HEK293 (cell line): ENCODE measurements at regions not wholly inside any gene's neighbourhood (a gene's known extent, or its start where the extent isn't known, plus 50 kb on each side); places are given as distances from the start of the nearest gene placed in this dataset.

Experiments
- CTCF ChIA-PET: fragments of 350-600 bp; formaldehyde crosslinking; extraction: SDS; loops from one replicate; lab custom pipeline; 2021; ENCODE audit warnings: antibody characterized with exemption; lab: Yijun Ruan, JAX
- POLR2A ChIA-PET: fragments of 300-600 bp; formaldehyde crosslinking; extraction: SDS; loops from one replicate; lab custom pipeline; 2020; ENCODE audit warnings: antibody characterized with exemption, inconsistent platforms; lab: Yijun Ruan, JAX
- H3K27ac ChIP-seq: fragments of 200-500 bp; sonication (Bioruptor generic); 2 replicates; pipeline ENCODE4 v1.5.1; 2014; ENCODE audit warnings: low read depth, low read length, control low read depth, inconsistent platforms; ENCODE audit errors: extremely low read depth
- H3K36me3 ChIP-seq, 2 experiments: fragments of 200-500 bp in 1 of 2; sonication (Bioruptor generic) in 1 of 2; 1 replicate in 1 of 2; 2 replicates in 1 of 2; pipeline ENCODE4 v1.5.1; 2014 to 2017; ENCODE audit warnings: inconsistent platforms in 2 of 2, low read length in 2 of 2; ENCODE audit not compliant: control insufficient read depth in 2 of 2, insufficient read depth in 1 of 2
- H3K4me1 ChIP-seq: fragments of 200-500 bp; sonication (Bioruptor generic); 2 replicates; pipeline ENCODE4 v1.5.1; 2014; ENCODE audit warnings: mild to moderate bottlenecking, low read length, inconsistent platforms; ENCODE audit not compliant: control insufficient read depth, insufficient read depth
- H3K4me3 ChIP-seq: 2 replicates; pipeline ENCODE4 v1.5.1; 2011; ENCODE audit warnings: low read depth, mild to moderate bottlenecking, control low read depth, low read length, moderate library complexity
- H3K9me3 ChIP-seq: fragments of 200-500 bp; sonication (Bioruptor generic); 2 replicates; pipeline ENCODE4 v1.5.1; 2014; ENCODE audit warnings: low read depth, low read length, inconsistent platforms; ENCODE audit not compliant: control insufficient read depth, insufficient read depth
- BCL11A ChIP-seq: fragments of 450-650 bp; formaldehyde crosslinking; IDR thresholded peaks from 2 replicates; pipeline ENCODE4 v1.5.1; 2016; ENCODE audit warnings: low read depth, missing biosample characterization, missing genetic modification characterization
- IKZF3 ChIP-seq: fragments of 450-650 bp; IDR thresholded peaks from 2 replicates; pipeline ENCODE4 v1.5.0; 2018; ENCODE audit warnings: missing biosample characterization, mild to moderate bottlenecking, missing genetic modification characterization, moderate library complexity
- KLF1 ChIP-seq: fragments of 450-650 bp; formaldehyde crosslinking; IDR thresholded peaks from 2 replicates; pipeline ENCODE4 v1.5.1; 2016; ENCODE audit warnings: missing biosample characterization, missing genetic modification characterization
- MEIS1 ChIP-seq: sonication (generic); formaldehyde crosslinking; IDR thresholded peaks from 2 replicates; pipeline ENCODE4 v1.8.1; 2022; ENCODE audit warnings: missing genetic modification reagents, mild to moderate bottlenecking, borderline replicate concordance
- OSR2 ChIP-seq: fragments of 450-650 bp; formaldehyde crosslinking; IDR thresholded peaks from 2 replicates; pipeline ENCODE4 v1.5.1; 2016; ENCODE audit warnings: missing biosample characterization, missing genetic modification characterization
- RBAK ChIP-seq: fragments of 450-650 bp; formaldehyde crosslinking; IDR thresholded peaks from 2 replicates; pipeline ENCODE4 v1.5.1; 2016; ENCODE audit warnings: missing biosample characterization, missing genetic modification characterization
- REPIN1 ChIP-seq: fragments of 450-650 bp; formaldehyde crosslinking; IDR thresholded peaks from 2 replicates; pipeline ENCODE4 v1.5.1; 2017; ENCODE audit warnings: missing biosample characterization, missing genetic modification characterization, low read depth
- SALL2 ChIP-seq: fragments of 450-650 bp; formaldehyde crosslinking; IDR thresholded peaks from 2 replicates; pipeline ENCODE4 v1.5.0; 2017; ENCODE audit warnings: missing biosample characterization, mild to moderate bottlenecking, missing genetic modification characterization, borderline replicate concordance
- TRIM28 ChIP-seq: IDR thresholded peaks from 2 replicates; pipeline ENCODE4 v1.6.1; 2011; ENCODE audit warnings: low read length, control low read depth, borderline replicate concordance
- YY1 ChIP-seq: fragments of 450-650 bp; formaldehyde crosslinking; IDR thresholded peaks from 2 replicates; pipeline ENCODE4 v1.5.1; 2018; ENCODE audit warnings: missing biosample characterization, missing genetic modification characterization
- ZBTB7A ChIP-seq: fragments of 450-650 bp; formaldehyde crosslinking; IDR thresholded peaks from 2 replicates; pipeline ENCODE4 v1.5.1; 2016; ENCODE audit warnings: low read depth, missing biosample characterization, missing genetic modification characterization
- ZEB2 ChIP-seq: fragments of 450-650 bp; formaldehyde crosslinking; IDR thresholded peaks from 2 replicates; pipeline ENCODE4 v1.5.1; 2016; ENCODE audit warnings: missing biosample characterization, missing genetic modification characterization
- ZFP37 ChIP-seq: fragments of 450-650 bp; formaldehyde crosslinking; IDR thresholded peaks from 2 replicates; pipeline ENCODE4 v1.5.1; 2016; ENCODE audit warnings: missing biosample characterization, missing genetic modification characterization
- ZNF10 ChIP-seq: fragments of 450-650 bp; formaldehyde crosslinking; IDR thresholded peaks from 2 replicates; pipeline ENCODE4 v1.5.1; 2017; ENCODE audit warnings: missing biosample characterization, missing genetic modification characterization
- ZNF19 ChIP-seq: fragments of 450-650 bp; formaldehyde crosslinking; IDR thresholded peaks from 2 replicates; pipeline ENCODE4; 2016; ENCODE audit warnings: missing biosample characterization, missing genetic modification characterization, low read depth
- ZNF202 ChIP-seq: fragments of 450-650 bp; formaldehyde crosslinking; IDR thresholded peaks from 2 replicates; pipeline ENCODE4 v1.5.1; 2016; ENCODE audit warnings: missing biosample characterization, missing genetic modification characterization, borderline replicate concordance
- ZNF23 ChIP-seq: fragments of 450-650 bp; formaldehyde crosslinking; IDR thresholded peaks from 2 replicates; pipeline ENCODE4 v1.5.1; 2016; ENCODE audit warnings: missing biosample characterization, missing genetic modification characterization, borderline replicate concordance
- ZNF266 ChIP-seq: fragments of 450-650 bp; formaldehyde crosslinking; IDR thresholded peaks from 2 replicates; pipeline ENCODE4 v1.5.1; 2016; ENCODE audit warnings: missing biosample characterization, missing genetic modification characterization, low read depth
- ZNF274 ChIP-seq, 2 experiments: fragments of 200-500 bp in 1 of 2; fragments of 450-650 bp in 1 of 2; sonication (Bioruptor generic) in 1 of 2; formaldehyde crosslinking in 1 of 2; IDR thresholded peaks; 2 replicates each; pipeline versions ENCODE4 v1.5.1 to v1.6.1; 2014 to 2016; ENCODE audit warnings: borderline replicate concordance in 1 of 2, inconsistent platforms in 1 of 2, low read length in 1 of 2, missing biosample characterization in 1 of 2, missing genetic modification characterization in 1 of 2
- ZNF324 ChIP-seq: fragments of 450-650 bp; formaldehyde crosslinking; IDR thresholded peaks from 2 replicates; pipeline ENCODE4 v1.5.1; 2016; ENCODE audit warnings: missing biosample characterization, missing genetic modification characterization
- ZNF341 ChIP-seq: fragments of 450-650 bp; formaldehyde crosslinking; IDR thresholded peaks from 2 replicates; pipeline ENCODE4; 2016; ENCODE audit warnings: low read depth, missing biosample characterization, missing genetic modification characterization
- ZNF366 ChIP-seq: fragments of 450-650 bp; formaldehyde crosslinking; conservative IDR thresholded peaks from 2 replicates; pipeline ENCODE4 v1.5.1; 2016; ENCODE audit warnings: missing biosample characterization, missing genetic modification characterization
- ZNF501 ChIP-seq: fragments of 450-650 bp; formaldehyde crosslinking; IDR thresholded peaks from 2 replicates; pipeline ENCODE4 v1.5.1; 2016; ENCODE audit warnings: missing biosample characterization, missing genetic modification characterization
- ZNF530 ChIP-seq: fragments of 450-650 bp; formaldehyde crosslinking; IDR thresholded peaks from 2 replicates; pipeline ENCODE4 v1.5.1; 2016; ENCODE audit warnings: low read depth, missing biosample characterization, missing genetic modification characterization
- ZNF555 ChIP-seq: fragments of 450-650 bp; formaldehyde crosslinking; conservative IDR thresholded peaks from 2 replicates; pipeline ENCODE4 v1.5.1; 2017; ENCODE audit warnings: missing biosample characterization, mild to moderate bottlenecking, missing genetic modification characterization, inconsistent platforms
- ZNF561 ChIP-seq: fragments of 450-650 bp; IDR thresholded peaks from 2 replicates; pipeline ENCODE4 v1.5.1; 2018; ENCODE audit warnings: missing biosample characterization, missing genetic modification characterization, borderline replicate concordance
- ZNF596 ChIP-seq: fragments of 450-650 bp; IDR thresholded peaks from 2 replicates; pipeline ENCODE4 v1.5.0; 2018; ENCODE audit warnings: missing biosample characterization, mild to moderate bottlenecking, missing genetic modification characterization, moderate library complexity
- ZNF610 ChIP-seq: fragments of 450-650 bp; formaldehyde crosslinking; IDR thresholded peaks from 2 replicates; pipeline ENCODE4 v1.5.1; 2016; ENCODE audit warnings: missing biosample characterization, missing genetic modification characterization, borderline replicate concordance
- ZNF701 ChIP-seq: fragments of 450-650 bp; formaldehyde crosslinking; IDR thresholded peaks from 2 replicates; pipeline ENCODE4 v1.5.1; 2016; ENCODE audit warnings: missing biosample characterization, missing genetic modification characterization
- TF ChIP-seq, protein P1 (sequence below): fragments of 450-650 bp; formaldehyde crosslinking; IDR thresholded peaks from 2 replicates; pipeline ENCODE4 v1.5.1; 2016; ENCODE audit warnings: missing biosample characterization, missing genetic modification characterization
- TF ChIP-seq, protein P2 (sequence below): fragments of 450-650 bp; formaldehyde crosslinking; IDR thresholded peaks from 2 replicates; pipeline ENCODE4 v1.5.1; 2017; ENCODE audit warnings: missing biosample characterization, missing genetic modification characterization
- TF ChIP-seq, protein P3 (sequence below): fragments of 450-650 bp; formaldehyde crosslinking; IDR thresholded peaks from 2 replicates; pipeline ENCODE4 v1.5.1; 2016; ENCODE audit warnings: missing biosample characterization, missing genetic modification characterization

- Histone ChIP-seq H3K4me1 (no peaks in the 10 kb centered on the region), H3K9me3 (no peaks in the 10 kb centered on the region), H3K36me3 (no peaks in the 10 kb centered on the region), H3K27ac (no peak overlapping the region), H3K4me3 (no peak overlapping the region)
- ChIA-PET CTCF (no interaction called here), POLR2A (no interaction called here)
- TF ChIP-seq BCL11A (tag by site-specific recombination) = no peak
- TF ChIP-seq ZNF19 (tag by site-specific recombination) = no peak
- TF ChIP-seq, protein P1, sequence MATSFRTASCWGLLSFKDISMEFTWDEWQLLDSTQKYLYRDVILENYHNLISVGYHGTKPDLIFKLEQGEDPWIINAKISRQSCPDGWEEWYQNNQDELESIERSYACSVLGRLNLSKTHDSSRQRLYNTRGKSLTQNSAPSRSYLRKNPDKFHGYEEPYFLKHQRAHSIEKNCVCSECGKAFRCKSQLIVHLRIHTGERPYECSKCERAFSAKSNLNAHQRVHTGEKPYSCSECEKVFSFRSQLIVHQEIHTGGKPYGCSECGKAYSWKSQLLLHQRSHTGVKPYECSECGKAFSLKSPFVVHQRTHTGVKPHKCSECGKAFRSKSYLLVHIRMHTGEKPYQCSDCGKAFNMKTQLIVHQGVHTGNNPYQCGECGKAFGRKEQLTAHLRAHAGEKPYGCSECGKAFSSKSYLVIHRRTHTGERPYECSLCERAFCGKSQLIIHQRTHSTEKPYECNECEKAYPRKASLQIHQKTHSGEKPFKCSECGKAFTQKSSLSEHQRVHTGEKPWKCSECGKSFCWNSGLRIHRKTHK = no peak
- TF ChIP-seq, protein P2, sequence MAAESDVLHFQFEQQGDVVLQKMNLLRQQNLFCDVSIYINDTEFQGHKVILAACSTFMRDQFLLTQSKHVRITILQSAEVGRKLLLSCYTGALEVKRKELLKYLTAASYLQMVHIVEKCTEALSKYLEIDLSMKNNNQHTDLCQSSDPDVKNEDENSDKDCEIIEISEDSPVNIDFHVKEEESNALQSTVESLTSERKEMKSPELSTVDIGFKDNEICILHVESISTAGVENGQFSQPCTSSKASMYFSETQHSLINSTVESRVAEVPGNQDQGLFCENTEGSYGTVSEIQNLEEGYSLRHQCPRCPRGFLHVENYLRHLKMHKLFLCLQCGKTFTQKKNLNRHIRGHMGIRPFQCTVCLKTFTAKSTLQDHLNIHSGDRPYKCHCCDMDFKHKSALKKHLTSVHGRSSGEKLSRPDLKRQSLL (tag by site-specific recombination) = no peak
- TF ChIP-seq ZNF596 = no peak
- TF ChIP-seq TRIM28 = no peak
- TF ChIP-seq ZNF324 (tag by site-specific recombination) = no peak
- no peak for TF ChIP-seq YY1 (tag by site-specific recombination)
- no peak for TF ChIP-seq IKZF3 (tag by site-specific recombination)
- no peak for TF ChIP-seq ZNF610 (tag by site-specific recombination)
- TF ChIP-seq ZNF561 (tag by site-specific recombination) = no peak
- TF ChIP-seq RBAK (tag by site-specific recombination) = no peak
- TF ChIP-seq ZBTB7A (tag by site-specific recombination) = no peak
- no peak for TF ChIP-seq ZNF366 (tag by site-specific recombination)
- TF ChIP-seq MEIS1 = no peak
- TF ChIP-seq, protein P3, sequence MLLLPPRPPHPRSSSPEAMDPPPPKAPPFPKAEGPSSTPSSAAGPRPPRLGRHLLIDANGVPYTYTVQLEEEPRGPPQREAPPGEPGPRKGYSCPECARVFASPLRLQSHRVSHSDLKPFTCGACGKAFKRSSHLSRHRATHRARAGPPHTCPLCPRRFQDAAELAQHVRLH = no peak
- no peak for TF ChIP-seq OSR2
- no peak for TF ChIP-seq REPIN1 (tag by site-specific recombination)
- no peak for TF ChIP-seq KLF1 (tag by site-specific recombination)
- TF ChIP-seq, all 188 proteins: peak for 0
These were observed 245.8 kb downstream of the PLA2G4A start for GRCh38 chr1:187074445-187075048.

- no peak overlapping the region for H3K27ac ChIP-seq
- CTCF ChIA-PET = no interaction called here
- no peaks in the 10 kb centered on the region for H3K9me3 ChIP-seq
- TF ChIP-seq ZNF701 (no peak), MEIS1 (no peak), ZNF10 (tag by site-specific recombination) (no peak), ZFP37 (tag by site-specific recombination) (no peak), ZNF266 (tag by site-specific recombination) (no peak), ZNF23 (no peak), ZNF274 (IDR thresholded peaks at IDR 0.05; ENCODE audit: low read length) (no peak), ZNF274 (tag by site-specific recombination; IDR thresholded peaks at IDR 0.05; ENCODE audit: borderline replicate concordance) (no peak), ZNF341 (no peak), ZNF530 (tag by site-specific recombination) (no peak), ZNF202 (tag by site-specific recombination) (no peak), ZNF555 (tag by site-specific recombination) (no peak), ZEB2 (tag by site-specific recombination) (no peak), ZNF501 (tag by site-specific recombination) (no peak), SALL2 (tag by site-specific recombination) (no peak)
- TF ChIP-seq, all 188 proteins: peak for 0
- Histone ChIP-seq H3K36me3 (no peaks in the 10 kb centered on the region), H3K4me1 (no peaks in the 10 kb centered on the region), H3K4me3 (no peak overlapping the region)
- POLR2A ChIA-PET = no interaction called here
These were observed 248.2 kb downstream of the PLA2G4A start for GRCh38 chr1:187076922-187077321.
